SU-DHL-6 (cell line): ENCODE measurements at regions not wholly inside any gene's neighbourhood (a gene's known extent, or its start where the extent isn't known, plus 50 kb on each side); places are given as distances from the start of the nearest gene placed in this dataset.

Experiments
- H2AFZ ChIP-seq: fragments of 200-600 bp; sonication (generic); 2 replicates; pipeline ENCODE4 v1.6.1; 2014; ENCODE audit warnings: low read depth, mild to moderate bottlenecking, moderate library complexity, mixed read lengths, antibody characterized with exemption, low read length; ENCODE audit not compliant: severe bottlenecking
- H3F3A ChIP-seq: fragments of 200-600 bp; shearing (Covaris generic); 2 replicates; pipeline ENCODE4 v1.6.0; 2016; ENCODE audit warnings: antibody characterized with exemption, mild to moderate bottlenecking; ENCODE audit not compliant: insufficient read depth
- H3K27ac ChIP-seq: fragments of 200-600 bp; sonication (generic); 2 replicates; pipeline ENCODE4 v1.5.1; 2016; ENCODE audit warnings: low read depth, mild to moderate bottlenecking, low read length, moderate library complexity, mixed read lengths
- H3K27me3 ChIP-seq: fragments of 200-600 bp; sonication (generic), shearing (Covaris generic); 2 replicates; pipeline ENCODE4 v1.6.0; 2014; ENCODE audit warnings: mild to moderate bottlenecking, low read length
- H3K36me3 ChIP-seq: fragments of 200-600 bp; sonication (generic); 2 replicates; pipeline ENCODE4 v1.6.1; 2014; ENCODE audit warnings: mild to moderate bottlenecking, low read length, mixed read lengths
- H3K4me2 ChIP-seq: fragments of 300-600, 200-600 bp; shearing (Covaris generic), sonication (generic); 2 replicates; pipeline ENCODE4 v1.6.0; 2014; ENCODE audit warnings: low read length, low read depth, mild to moderate bottlenecking; ENCODE audit not compliant: poor library complexity, severe bottlenecking
- H3K4me3 ChIP-seq: fragments of 200-600 bp; sonication (generic); 2 replicates; pipeline ENCODE4 v1.5.1; 2014; ENCODE audit warnings: antibody characterized with exemption, low read length, mild to moderate bottlenecking, mixed read lengths; ENCODE audit not compliant: insufficient read depth, poor library complexity, severe bottlenecking
- H3K79me2 ChIP-seq: fragments of 200-600 bp; sonication (generic); 2 replicates; pipeline ENCODE4 v1.6.1; 2014; ENCODE audit warnings: mild to moderate bottlenecking, low read length, moderate library complexity; ENCODE audit not compliant: insufficient read depth
- H3K9ac ChIP-seq: fragments of 200-600 bp; sonication (generic); 2 replicates; pipeline ENCODE4 v1.7.0; 2014; ENCODE audit warnings: mild to moderate bottlenecking, low read length
- H3K9me2 ChIP-seq: fragments of 200-600 bp; sonication (generic); replicated peaks from 2 replicates; pipeline ENCODE4 v1.6.1; 2014; ENCODE audit warnings: low read length; ENCODE audit not compliant: insufficient read depth
- H3K9me3 ChIP-seq: fragments of 200-600 bp; sonication (generic); 2 replicates; pipeline ENCODE4 v1.6.1; 2014; ENCODE audit warnings: low read length, mixed read lengths; ENCODE audit not compliant: insufficient read depth
- H4K20me1 ChIP-seq: fragments of 200-600 bp; sonication (generic); 2 replicates; pipeline ENCODE4 v1.6.1; 2014; ENCODE audit warnings: low read depth, mild to moderate bottlenecking, antibody characterized with exemption, low read length, moderate library complexity, mixed read lengths
- CTCF ChIP-seq: fragments of 200-600 bp; sonication (generic); IDR thresholded peaks from one replicate; pipeline ENCODE4 v1.5.1; 2017; ENCODE audit warnings: antibody characterized with exemption, mild to moderate bottlenecking, low read length, moderate library complexity; ENCODE audit not compliant: insufficient read depth, poor library complexity, severe bottlenecking
- EZH2phosphoT487 ChIP-seq: fragments of 200-600 bp; sonication (generic), shearing (Covaris generic); conservative IDR thresholded peaks from 2 replicates; pipeline ENCODE4 v1.6.1; 2018; ENCODE audit warnings: mild to moderate bottlenecking, antibody characterized with exemption, low read length, moderate library complexity, mixed read lengths

GRCh38 chr6:8995156-8995555 lies 559.8 kb upstream of the SLC35B3 start:
- H3K9me2 ChIP-seq, result no peaks in the 10 kb centered on the region
- H3K4me3 ChIP-seq, result no peak overlapping the region
- no peaks in the 10 kb centered on the region; the same call in 1 of the 2 replicates for H4K20me1 ChIP-seq
- no peaks in the 10 kb centered on the region for H3K79me2 ChIP-seq
- H3K9ac ChIP-seq, result no peak overlapping the region
- no peak for TF ChIP-seq EZH2phosphoT487
- no peak for TF ChIP-seq CTCF
- no peak overlapping the region for H3K4me2 ChIP-seq
- no peaks in the 10 kb centered on the region for H3K36me3 ChIP-seq
- peaks cover 3% of the 10 kb centered on the region; the same call in 1 of the 2 replicates for H3K27me3 ChIP-seq
- no peak overlapping the region for H3K27ac ChIP-seq
- no peaks in the 10 kb centered on the region for H3F3A ChIP-seq
- H2AFZ ChIP-seq, result no peak overlapping the region
- H3K9me3 ChIP-seq, result no peaks in the 10 kb centered on the region

GRCh38 chr6:8993111-8993510 lies 557.8 kb upstream of the SLC35B3 start:
- Histone ChIP-seq H3F3A (no peaks in the 10 kb centered on the region), H3K36me3 (no peaks in the 10 kb centered on the region)
- no peak for TF ChIP-seq CTCF
- no peak for TF ChIP-seq EZH2phosphoT487

GRCh38 chr6:8991844-8992243 lies 556.5 kb upstream of the SLC35B3 start:
- no peak for TF ChIP-seq CTCF
- no peak for TF ChIP-seq EZH2phosphoT487
- Histone ChIP-seq H3K9me2 (no peaks in the 10 kb centered on the region), H3K9ac (no peak overlapping the region), H3K79me2 (no peaks in the 10 kb centered on the region), H3K4me2 (no peak overlapping the region), H3K27me3 (no peaks in the 10 kb centered on the region), H2AFZ (no peak overlapping the region), H3K27ac (no peak overlapping the region), H3F3A (no peaks in the 10 kb centered on the region), H3K36me3 (no peaks in the 10 kb centered on the region), H4K20me1 (no peaks in the 10 kb centered on the region), H3K9me3 (no peaks in the 10 kb centered on the region), H3K4me3 (no peak overlapping the region)

More at GRCh38 chr6:8993111-8993510, 557.8 kb upstream of the SLC35B3 start:
- no peak overlapping the region for H3K9ac ChIP-seq
- H3K4me3 ChIP-seq, result no peak overlapping the region
- H3K9me3 ChIP-seq, result no peaks in the 10 kb centered on the region
- H2AFZ ChIP-seq, result no peak overlapping the region
- H3K79me2 ChIP-seq, result no peaks in the 10 kb centered on the region
- H4K20me1 ChIP-seq, result no peaks in the 10 kb centered on the region
- no peak overlapping the region for H3K4me2 ChIP-seq
- H3K27ac ChIP-seq, result no peak overlapping the region
- no peaks in the 10 kb centered on the region for H3K9me2 ChIP-seq
- peaks cover 3% of the 10 kb centered on the region; the same call in 1 of the 2 replicates for H3K27me3 ChIP-seq
